ENCODE measurements at regions not wholly inside any gene's neighbourhood (a gene's known extent, or its start where the extent isn't known, plus 50 kb on each side); places are given as distances from the start of the nearest gene placed in this dataset.

DNA sequence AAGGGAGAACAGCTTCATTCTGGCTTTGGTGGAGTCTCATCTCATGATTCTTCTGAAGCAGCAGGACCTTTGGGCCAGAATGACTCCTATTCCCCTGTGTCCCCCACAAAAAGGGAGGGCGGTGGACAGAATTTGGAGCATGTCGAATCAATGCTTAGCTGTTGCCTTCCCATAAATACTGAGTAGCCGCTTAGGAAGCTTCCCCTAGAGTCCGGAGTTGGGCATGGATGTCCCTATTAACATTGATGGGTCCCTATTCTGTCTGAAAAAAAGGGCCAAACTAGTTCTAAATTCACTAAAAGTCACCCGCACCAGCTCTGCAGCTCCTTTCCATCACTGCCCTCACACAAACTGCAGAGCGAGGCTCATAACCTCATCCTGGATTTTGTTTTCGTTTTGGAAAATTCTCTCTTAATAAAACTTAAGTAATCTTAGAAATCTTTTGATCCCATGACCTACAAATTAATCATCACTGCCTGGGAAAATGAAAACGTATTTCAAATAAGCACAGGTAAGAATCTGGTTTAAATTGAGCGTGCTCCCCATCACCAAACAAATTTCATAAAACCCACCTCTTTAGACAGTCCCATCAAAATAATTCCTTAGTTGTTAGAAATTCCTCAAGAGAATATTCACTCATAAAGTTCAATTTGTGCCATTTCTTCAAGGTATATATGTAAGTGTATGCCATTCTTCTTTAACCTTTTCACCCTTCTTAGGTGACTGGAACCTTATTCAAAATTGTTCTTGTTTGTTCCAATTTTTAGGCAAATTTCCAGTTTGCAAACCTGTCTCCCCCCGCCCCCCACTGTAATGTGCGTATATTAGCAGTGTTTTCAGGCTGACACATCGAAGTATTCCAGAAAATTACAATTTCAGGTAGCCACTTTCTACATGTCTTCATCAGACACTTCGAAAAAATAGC lies 53.3 kb upstream of the NKAP start:
- 19 to 33% methylated on average over 13 of the region's 13 CpGs for WGBS, 2 donors
- no peaks in the 10 kb centered on the region for H3K9me3 ChIP-seq (ENCODE audit: control insufficient read depth in 2 of 2, insufficient read depth in 1 of 2, low read depth in 1 of 2, low read length in 1 of 2)
- H3K36me3 ChIP-seq (ENCODE audit: control insufficient read depth in 2 of 2, insufficient read depth in 2 of 2, low read length in 1 of 2), result no peaks in the 10 kb centered on the region
- peaks cover 8 to 18% of the 10 kb centered on the region in 2 donors for H3K27me3 ChIP-seq (ENCODE audit: control insufficient read depth in 1 of 2, insufficient read depth in 2 of 2, low read length in 2 of 2)
- H3K27ac ChIP-seq (ENCODE audit: low read depth in 2 of 2, low read length in 1 of 2), result no peak overlapping the region
- peaks cover 0 to 5% of the 10 kb centered on the region in 2 donors for H3K4me1 ChIP-seq (ENCODE audit: control insufficient read depth in 2 of 2, insufficient read depth in 2 of 2, low read length in 1 of 2)
- no peak overlapping the region for H3K4me3 ChIP-seq (ENCODE audit: low read depth in 1 of 2, low read length in 2 of 2)

DNA sequence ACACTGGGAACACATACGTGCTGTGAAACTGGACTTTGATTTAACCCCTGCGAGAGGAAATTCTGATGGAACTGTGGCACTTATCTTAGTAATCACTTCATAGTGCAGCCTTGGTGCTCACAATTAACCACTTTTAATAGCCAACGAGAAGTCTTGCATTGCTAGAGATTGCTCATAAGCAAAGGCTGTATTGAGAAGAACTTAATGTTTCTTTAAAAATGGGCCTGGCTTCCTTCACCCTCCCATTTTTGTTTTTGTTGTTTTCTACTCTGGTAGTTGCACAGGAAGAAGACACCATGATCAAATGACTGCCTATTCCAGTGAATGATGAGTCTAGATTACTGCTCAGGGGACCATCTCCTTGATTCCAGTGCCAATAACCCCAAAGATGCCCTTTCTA lies 52.5 kb upstream of the NKAP start:
- Histone ChIP-seq H3K4me1 (ENCODE audit: control insufficient read depth in 2 of 2, insufficient read depth in 2 of 2, low read length in 1 of 2) (peaks cover 0 to 5% of the 10 kb centered on the region in 2 donors), H3K27ac (ENCODE audit: low read depth in 2 of 2, low read length in 1 of 2) (no peak overlapping the region), H3K9me3 (ENCODE audit: control insufficient read depth in 2 of 2, insufficient read depth in 1 of 2, low read depth in 1 of 2, low read length in 1 of 2) (no peaks in the 10 kb centered on the region), H3K4me3 (ENCODE audit: low read depth in 1 of 2, low read length in 2 of 2) (no peak overlapping the region), H3K36me3 (ENCODE audit: control insufficient read depth in 2 of 2, insufficient read depth in 2 of 2, low read length in 1 of 2) (no peaks in the 10 kb centered on the region), H3K27me3 (ENCODE audit: control insufficient read depth in 1 of 2, insufficient read depth in 2 of 2, low read length in 2 of 2) (peaks cover 8 to 18% of the 10 kb centered on the region in 2 donors)
- WGBS, 2 donors, result 25 to 48% methylated on average over 3 of the region's 3 CpGs

Measured in esophagus (tissue), 2 donors.